UCSD-AML1 (cell line): ENCODE measurements at regions not wholly inside any gene's neighbourhood (a gene's known extent, or its start where the extent isn't known, plus 50 kb on each side); places are given as distances from the start of the nearest gene placed in this dataset.

Experiments
- DNase-seq: peaks from one replicate; lab custom pipeline; 2025; ENCODE audit not compliant: unreplicated experiment; lab: John Stamatoyannopoulos, UW

DNA sequence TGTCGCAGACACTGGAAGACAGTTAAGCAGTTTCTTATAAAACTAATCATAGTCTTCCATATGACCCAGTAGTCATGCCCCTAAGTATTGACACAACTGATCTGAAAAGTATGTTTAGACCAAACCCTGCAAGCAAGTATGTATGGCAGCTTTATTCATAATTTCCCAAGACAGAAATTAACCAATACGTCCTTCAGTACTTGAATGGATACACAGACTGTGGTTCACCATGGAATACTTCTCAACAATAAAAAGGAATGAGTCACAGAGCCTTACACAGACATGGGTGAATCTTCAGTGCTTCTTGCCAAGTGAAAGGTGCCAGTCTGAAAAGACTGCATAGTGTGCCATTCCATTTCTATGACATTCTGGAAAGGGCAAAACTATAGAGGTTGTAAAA is 50.2 kb upstream of the AKR1E2 start:
- DNase-seq, result no peak

DNA sequence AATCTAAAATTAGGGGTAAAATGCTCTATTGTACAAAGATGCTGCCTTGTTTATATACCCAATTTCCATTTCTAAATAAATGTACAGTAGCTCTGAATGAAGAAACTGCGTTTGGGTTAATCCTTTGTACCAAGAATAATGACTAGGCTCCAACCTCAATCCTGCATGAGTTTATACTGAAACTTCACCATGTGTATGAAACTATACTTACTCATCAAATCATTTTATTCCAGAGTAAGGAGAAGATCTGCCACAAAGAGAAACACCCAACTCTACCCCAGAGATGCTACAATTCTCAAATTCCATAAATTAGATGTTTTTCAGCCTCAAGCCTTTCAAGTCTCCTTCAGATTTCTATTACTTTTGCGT is 53.8 kb upstream of the AKR1E2 start:
- no peak for DNase-seq

DNA sequence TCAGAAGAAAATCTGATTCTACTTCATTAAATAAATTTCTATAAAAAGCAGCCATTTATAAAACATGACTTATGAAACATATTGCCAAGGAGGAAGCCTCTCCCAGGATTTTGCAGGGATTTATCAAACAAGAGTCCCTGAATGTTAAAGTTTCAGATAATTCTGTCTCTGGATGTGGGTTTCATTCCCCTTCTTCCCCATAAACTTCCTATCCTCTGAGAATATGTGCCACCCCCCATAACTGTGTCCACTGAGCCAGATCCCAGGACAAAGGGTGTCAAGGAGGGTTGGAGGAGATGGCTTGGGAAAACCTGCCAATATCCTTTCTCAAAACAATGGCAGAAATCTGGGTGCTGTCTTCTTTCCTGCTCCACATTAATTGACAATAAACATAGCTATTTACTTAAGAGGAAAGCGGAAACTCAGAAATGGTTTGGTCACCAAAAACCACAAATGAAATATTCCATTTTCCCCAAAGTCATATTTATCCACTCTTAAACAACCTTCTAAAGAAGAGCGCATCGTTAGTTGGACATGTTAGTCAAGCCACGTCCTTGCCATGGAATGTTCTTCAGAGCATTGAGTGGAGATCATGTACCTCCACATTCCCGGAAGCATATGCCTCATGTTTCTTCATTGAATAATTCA is 54.3 kb upstream of the AKR1E2 start:
- no peak for DNase-seq

DNA sequence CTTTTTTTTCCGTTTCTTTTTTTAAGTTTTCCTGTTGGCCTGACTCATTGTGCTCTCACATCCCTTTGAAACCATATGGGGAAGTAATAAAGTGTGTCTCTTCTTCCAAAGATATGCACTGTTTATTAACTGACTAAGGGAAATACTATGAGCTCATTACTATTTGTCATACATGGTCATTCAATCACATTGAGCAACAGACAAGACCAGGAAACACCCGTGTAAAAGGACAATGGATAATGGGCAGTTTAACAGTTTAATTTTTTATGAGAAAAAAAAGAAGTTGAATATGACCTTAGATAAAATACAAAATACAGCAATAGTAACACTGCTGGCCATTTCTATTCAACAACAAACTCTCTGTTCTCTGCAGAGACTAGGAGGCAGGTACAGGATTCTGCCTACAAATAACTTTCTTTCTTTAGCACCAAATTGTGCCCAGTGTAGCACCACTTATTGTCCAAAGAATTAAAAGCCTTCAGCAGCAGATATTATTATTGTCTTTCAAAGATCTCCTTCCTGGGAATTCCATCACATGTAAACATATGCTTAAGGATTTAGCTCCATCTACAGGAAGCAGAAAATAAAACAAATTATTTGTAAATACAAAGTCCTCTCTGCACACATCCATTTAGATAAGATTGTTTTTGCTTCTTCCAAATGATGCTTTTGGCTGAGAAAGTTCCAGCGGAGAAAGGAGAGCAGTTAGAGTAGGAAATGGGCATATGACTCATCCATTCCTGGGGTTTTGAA is 55.0 kb upstream of the AKR1E2 start:
- DNase-seq, result no peak

DNA sequence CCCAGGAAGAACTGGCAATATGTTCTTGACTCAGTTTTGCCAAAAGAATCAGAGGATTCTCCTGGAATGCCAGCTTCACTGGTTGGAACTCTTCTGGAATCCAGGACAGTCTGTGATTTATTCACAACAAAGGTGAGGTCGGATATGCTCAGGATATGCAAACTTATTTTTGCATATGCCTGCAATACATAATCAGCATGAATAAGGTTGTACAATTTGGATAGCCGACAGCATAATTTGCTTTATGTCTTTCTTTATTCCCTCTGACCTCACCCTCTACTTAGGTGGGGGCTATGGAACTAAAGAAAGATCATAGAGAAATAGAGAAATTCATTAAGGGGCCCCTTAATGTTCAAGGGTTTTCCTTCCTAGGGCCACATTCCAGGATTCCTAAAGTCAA is 57.6 kb upstream of the AKR1E2 start:
- no peak for DNase-seq

DNA sequence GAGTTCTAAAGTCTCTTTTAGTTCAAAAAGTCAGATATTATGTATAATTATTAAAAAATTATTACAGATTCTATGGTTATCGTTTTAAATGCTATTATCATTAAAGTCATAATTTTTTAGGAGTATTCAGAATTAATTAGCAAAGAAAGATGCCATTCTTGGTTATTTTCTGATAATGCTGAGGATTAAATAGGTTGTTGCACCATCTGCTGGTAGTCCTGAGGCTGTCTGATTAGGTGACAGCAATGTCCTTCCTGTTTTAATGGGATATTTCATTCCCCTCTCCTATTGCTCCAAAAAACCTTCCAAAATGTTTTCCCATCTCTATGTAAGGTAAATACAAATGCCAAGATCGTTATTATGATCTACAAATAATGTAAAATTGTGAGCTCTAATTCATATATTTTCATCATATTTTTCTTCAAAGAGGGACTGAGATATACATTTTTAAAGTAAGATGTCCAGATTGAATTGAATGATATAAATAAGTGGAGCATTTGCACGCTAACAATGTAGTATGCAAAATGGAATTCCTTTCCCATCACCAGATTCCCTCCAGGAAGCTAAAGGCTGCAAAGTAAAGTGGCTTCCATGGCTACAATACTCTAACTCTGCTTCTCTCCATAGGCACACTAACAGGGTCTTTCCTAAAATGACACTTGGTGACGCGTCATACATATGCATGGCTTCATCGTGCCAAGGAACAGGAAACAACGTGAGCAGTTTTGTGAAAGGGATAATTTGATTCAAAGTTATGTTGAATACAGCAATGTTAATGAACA is 58.8 kb upstream of the AKR1E2 start:
- no peak for DNase-seq

DNA sequence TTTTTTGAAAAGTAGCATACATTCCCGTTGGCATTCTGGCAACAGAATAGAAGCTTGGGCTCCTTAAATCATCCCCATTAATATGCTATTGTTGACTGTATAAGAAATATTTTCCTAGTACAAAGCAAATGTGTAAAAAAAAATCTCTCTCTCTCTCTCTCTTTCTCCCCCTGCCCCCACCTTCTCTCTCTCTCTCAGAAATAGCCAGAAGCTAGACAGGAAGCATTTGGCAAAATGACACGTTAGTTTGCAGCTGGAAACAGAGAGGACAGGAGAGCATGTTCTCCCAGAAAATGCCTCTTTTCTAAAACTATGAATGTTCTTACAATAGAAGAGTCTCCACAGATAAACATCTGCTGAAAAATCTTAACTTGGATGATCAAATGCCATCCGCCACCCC is 59.6 kb upstream of the AKR1E2 start:
- no peak for DNase-seq

DNA sequence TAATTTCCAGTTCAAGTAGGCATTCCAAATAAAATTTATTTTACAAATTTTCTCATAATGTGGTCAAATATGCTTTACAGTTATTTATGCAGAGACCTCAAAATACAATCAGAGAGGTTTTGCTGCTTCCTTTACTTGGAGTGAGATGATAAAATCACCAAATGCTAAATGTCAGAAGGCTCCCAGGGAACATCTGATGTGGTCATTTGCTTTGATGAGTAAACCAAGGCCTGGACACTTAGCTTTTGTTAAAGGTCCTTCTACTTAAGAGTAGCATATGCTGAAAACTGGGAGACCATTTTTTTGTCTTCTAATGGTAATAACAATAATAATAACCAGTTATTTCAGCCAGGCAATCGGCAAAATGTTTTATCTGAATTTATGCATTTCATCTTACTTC is 60.6 kb upstream of the AKR1E2 start:
- no peak for DNase-seq

DNA sequence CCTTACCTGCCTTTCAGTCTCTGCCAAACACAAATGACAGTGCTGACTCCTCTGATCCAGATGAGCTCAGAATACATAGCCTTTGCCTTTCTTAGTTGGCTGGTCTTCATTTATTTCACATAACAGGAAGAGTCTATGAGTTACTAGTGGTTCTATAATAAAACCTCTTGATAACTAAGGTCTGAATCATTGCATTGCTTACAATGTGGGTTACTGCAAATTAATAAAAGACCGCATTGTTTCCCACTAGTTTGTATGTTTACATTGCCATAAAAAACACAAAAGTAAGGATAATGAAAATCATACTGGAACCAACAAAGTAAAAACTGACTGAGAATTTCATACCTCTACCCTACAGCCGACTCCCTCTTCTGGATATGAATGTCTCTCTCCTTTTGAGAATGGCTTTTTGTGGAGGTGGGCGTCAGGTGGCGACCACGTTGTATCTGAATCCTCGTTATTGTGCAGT is 62.0 kb upstream of the AKR1E2 start:
- no peak for DNase-seq

DNA sequence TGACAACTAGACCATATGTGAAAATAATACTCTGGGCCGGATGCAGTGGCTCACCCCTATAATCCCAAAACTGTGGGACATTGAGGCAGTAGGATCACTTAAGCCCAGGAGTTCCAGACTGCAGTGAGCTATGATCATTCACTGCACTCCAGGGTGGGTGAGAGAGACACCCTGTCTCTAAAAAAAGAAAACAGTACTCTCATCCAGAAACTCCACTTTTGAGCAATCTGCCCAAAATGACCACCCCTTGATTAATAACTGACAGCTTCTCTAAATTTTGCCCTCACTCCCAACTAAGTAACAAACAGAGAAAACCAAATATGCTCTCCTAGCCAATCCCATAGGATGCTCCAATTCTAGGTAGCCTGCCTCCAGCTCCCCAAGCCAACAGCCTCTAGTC is 62.5 kb upstream of the AKR1E2 start:
- DNase-seq, result no peak

DNA sequence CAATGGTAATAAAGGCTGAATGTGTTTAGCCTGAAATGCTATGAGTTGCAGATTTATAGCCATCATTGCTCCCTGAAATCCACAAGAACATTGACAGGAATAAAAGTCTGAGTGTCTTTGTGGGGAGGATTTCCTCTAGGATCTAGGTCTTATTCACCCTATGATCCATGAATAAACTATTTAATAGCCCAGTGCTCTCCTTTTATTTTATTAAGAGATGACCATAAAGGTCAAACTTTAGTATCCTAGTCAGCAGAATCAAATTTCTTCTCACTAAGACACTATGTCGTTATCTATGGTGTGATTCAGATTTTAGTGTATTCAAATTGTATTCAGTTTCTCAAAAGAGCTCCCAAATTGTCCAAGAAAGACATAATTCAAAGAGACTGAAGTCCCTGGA is 67.8 kb upstream of the AKR1E2 start:
- no peak for DNase-seq

DNA sequence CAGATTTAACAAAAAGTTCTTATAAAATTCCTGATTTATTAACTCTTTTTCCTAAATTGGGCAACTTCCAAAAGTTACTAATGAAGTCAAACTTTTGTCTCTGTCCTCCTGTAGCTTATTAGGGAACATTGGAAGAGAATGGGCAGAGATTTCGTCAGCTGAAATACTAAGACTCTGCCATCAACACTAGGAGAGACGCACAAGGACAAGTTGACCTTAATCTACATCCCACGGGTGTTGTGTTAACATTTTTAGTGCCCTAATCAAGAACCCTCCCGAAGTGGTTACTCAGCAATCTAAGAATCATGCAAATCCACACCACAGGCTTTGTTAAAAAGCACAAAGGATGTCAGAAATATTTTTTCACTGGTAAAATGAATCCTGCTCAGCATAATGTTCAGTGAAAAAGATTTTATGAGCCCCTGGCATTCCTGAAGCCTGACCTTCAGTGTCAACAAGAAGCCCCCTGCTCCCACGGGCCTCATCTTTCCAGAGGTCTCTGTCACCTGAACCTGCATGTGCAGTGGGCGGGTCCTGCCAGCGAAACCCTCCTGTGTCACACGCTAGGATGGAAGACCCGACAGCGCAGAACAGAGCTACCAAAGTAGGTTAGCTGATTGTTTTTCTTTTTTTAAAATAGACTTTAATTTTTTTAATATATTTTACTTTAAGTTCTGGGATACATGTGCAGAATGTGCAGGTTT is 70.6 kb upstream of the AKR1E2 start:
- DNase-seq, result no peak

DNA sequence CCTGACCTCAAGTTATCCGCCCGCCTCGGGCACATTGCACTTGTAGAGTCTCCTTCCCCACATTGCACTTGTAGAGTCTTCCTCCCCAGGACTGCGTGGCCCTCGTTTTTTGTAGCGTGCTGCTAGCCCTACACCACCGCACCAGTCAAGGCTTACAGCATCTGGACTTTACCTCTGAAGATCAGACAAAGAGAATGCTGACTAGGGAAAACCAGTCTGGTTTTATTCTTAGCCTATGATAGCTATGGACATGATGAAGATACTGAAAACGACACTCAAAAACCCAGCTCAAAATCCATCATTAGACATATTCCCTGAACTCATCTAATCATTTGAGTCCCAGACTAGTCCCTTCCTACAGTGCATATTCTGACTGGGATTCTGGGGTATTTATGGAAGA is 71.9 kb upstream of the AKR1E2 start:
- no peak for DNase-seq

DNA sequence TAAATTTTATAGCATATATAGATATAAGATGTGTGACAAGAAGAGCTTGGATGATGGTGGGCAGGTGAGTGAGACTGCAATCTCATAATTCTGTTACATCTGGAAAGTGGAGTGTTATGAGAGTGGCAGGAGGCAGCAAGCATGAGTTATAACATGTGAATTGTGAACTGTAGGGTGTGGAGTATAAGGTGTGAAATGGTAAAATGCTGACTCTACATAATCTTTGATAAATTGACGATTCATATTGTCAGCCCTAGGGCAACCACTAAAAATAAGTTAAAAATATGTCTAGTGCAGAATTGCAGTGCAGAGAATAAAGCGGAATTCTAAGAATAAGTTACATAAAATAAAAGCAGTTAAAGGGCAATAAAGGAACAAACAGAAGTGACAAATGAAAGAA is 74.8 kb upstream of the AKR1E2 start:
- DNase-seq, result no peak

DNA sequence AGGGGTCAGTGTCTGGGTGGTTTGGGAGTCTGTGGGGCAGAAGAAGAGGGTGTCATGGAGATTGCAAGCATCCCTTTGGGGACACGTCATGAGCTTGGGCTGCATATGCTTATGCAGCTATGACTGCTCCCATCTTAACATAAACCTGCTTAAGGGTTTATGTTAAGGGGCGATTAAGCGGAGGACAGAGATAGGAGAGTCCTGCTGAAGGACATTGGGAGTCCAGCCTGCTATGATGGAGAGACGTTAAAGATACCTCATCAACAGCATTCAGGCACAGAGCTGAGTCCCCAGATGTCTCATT is 76.8 kb upstream of the AKR1E2 start:
- no peak for DNase-seq

DNA sequence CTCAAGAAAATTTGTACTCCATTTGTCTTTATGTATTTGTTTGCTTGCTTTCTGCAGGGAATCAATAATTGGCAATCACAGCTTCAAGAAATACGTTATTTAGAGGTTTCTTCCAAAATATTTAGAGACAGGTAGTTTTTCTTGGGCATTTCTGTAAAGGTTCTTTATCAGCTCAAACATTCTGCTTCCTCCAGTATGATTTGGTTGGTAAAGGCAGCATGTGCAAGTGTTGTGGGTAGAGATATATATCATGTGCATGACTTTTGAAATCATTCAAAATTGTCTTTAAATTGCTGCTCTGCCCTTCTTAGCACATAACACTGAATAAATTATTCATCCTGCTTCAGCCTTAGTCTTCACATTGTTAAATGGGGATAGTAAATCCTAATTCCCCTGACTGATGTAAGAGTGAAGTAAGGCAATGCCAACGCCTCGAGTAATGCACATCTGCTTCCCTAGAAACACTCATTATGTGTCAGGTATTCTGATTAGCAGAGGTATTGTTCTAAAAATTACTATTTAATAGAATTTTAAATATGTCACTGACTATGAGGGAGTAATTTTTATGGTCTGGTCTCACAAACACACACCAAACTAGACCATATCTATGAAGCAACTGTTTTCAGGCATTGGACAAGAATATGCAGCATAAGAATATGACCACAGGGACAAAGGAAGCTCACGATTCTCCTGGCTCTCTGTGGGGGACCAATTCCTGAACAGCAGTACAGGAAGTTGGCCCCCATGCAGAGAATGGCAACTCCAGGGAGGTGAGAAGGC is 77.3 kb upstream of the AKR1E2 start:
- no peak for DNase-seq

DNA sequence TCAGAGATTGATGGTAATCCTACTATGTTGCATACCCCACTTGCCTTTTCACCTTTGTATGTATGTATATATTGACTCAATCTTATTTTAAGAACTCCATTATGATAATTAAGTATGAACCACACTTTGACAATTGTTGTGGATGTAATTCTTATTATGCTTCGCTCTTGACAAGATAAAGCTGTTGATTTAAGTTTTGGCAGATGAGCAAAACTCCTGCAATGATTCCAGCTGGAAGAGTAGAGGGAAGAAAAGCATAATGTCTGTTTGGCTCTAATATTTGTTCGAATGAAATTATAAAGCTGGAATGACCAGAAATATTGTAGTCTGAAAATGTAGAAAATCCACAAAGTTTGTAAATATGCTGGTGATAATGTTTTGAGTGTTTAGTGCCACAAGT is 83.8 kb upstream of the AKR1E2 start:
- DNase-seq, result no peak

DNA sequence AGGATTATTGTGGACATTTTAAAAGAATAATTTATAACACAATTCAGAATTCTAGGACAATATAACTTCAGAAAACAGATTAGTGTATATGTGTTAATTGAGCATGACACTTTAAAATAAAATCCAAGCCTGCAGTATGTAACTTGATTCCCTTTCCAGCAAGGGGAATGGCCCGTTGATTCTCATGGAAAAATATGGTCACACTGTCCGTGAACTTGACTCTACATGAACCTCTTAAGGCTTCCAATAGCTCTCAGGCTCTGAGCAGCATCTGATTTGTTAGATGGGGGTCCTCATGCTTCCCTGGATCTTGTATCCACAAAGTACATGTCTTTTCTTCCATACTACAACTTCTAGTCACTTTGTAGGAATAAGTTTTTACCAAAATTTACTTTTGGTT is 85.5 kb upstream of the AKR1E2 start:
- no peak for DNase-seq

DNA sequence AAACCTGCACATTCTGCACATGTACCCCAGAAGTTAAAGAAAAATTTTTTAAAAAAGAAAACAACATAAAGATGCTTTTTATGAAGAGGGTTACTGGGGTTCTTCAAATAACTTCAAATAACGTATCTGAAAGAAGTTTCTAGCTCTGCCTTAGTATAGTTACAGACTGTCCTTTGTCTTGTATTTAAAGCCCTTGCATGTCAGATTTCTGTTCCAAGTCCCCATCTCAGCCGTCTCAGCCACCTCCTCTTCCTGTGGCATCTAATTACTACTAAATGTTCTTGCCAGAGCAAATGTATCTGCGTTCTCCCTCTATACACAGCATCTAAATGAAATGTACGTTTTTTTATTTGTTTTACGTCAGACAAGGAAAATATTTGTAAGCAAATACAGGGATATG is 89.4 kb upstream of the AKR1E2 start:
- DNase-seq, result no peak

DNA sequence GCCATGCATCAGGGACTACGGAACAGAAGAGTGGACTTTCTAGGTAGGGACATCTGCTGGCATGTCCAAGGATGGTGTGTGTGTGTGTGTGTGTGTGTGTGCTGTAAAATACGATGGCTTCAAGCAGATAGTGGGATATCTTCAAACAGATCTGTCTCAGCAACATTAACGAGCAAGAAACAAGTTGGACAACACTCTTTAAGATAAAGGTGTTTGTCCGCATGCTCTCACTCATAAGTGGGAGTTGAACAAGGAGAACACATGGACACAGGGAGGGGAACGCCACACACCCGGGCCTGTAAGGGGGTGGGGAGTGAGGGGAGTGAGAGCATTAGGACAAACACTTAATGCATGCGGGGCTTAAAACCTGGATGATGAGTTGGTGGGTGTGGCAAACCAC is 89.8 kb upstream of the AKR1E2 start:
- no peak for DNase-seq

DNA sequence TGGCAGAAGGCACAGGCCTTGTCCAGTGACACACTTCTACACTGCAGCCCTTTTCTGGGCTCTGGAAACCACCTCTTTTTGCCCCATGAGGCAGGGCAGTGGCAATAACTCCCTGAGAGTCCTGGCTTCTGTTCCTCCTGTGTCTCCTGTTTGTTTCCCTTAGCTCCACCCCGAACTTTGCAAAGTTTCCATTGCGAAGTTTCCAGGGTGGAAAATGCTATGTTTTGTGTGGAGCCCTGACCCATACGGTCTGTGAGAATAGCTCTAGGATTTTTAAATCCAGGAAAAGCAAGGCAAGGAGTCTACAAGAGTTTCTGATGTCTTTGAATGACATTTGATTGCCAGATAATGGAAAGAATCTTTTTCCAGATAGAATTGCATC is 92.2 kb upstream of the AKR1E2 start:
- DNase-seq, result no peak
